Activated naive CD4-positive, alpha-beta T cell treated with Interleukin-2 at 50 U/mL for 16 hours (primary cell): ENCODE measurements at regions not wholly inside any gene's neighbourhood (a gene's known extent, or its start where the extent isn't known, plus 50 kb on each side); places are given as distances from the start of the nearest gene placed in this dataset.

Source experiments
- DNase-seq: peaks from one replicate; pipeline ENCODE4 v3.0.0-alpha.2; 2020

- no peak for DNase-seq
Measured at GRCh38 chr13:22135446-22135845, 464.6 kb downstream of the FGF9 start.

- DNase-seq: no peak
Measured at GRCh38 chr13:22137361-22138050, 466.6 kb downstream of the FGF9 start.

- no peak for DNase-seq
Measured at GRCh38 chr13:22138947-22139346, 468.1 kb downstream of the FGF9 start.

- DNase-seq: no peak
Measured at GRCh38 chr13:22141716-22142115, 470.8 kb downstream of the FGF9 start.

- no peak for DNase-seq
Measured at GRCh38 chr13:22143671-22144070, 472.8 kb downstream of the FGF9 start.

GRCh38 chr13:22144806-22145205 is 473.9 kb downstream of the FGF9 start:
- DNase-seq: no peak

GRCh38 chr13:22148187-22148586 is 477.3 kb downstream of the FGF9 start:
- DNase-seq: no peak

GRCh38 chr13:22152751-22153150 is 481.9 kb downstream of the FGF9 start:
- no peak for DNase-seq

- no peak for DNase-seq
Measured at GRCh38 chr13:22154041-22154440, 483.2 kb downstream of the FGF9 start.

GRCh38 chr13:22161871-22162270 is 491.0 kb downstream of the FGF9 start:
- no peak for DNase-seq

- no peak for DNase-seq
Measured at GRCh38 chr13:22162889-22163288, 492.0 kb downstream of the FGF9 start.

GRCh38 chr13:22168437-22169190 is 497.7 kb downstream of the FGF9 start:
- DNase-seq: no peak

GRCh38 chr13:22169473-22169872 is 498.6 kb downstream of the FGF9 start:
- DNase-seq: no peak

GRCh38 chr13:22173610-22174009 is 502.7 kb downstream of the FGF9 start:
- no peak for DNase-seq

- DNase-seq: no peak
Measured at GRCh38 chr13:22175241-22175640, 504.4 kb downstream of the FGF9 start.

GRCh38 chr13:22175815-22176214 is 504.9 kb downstream of the FGF9 start:
- no peak for DNase-seq

GRCh38 chr13:22176968-22177520 is 506.2 kb downstream of the FGF9 start:
- no peak for DNase-seq

- DNase-seq: no peak
Measured at GRCh38 chr13:22178878-22179277, 508.0 kb downstream of the FGF9 start.

GRCh38 chr13:22187329-22187728 is 516.5 kb downstream of the FGF9 start:
- DNase-seq: no peak

- DNase-seq: no peak
Measured at GRCh38 chr13:22189176-22190048, 518.5 kb downstream of the FGF9 start.

GRCh38 chr13:22193070-22193469 is 522.2 kb downstream of the FGF9 start:
- no peak for DNase-seq

- no peak for DNase-seq
Measured at GRCh38 chr13:22194106-22194805, 523.4 kb downstream of the FGF9 start.

- no peak for DNase-seq
Measured at GRCh38 chr13:22195726-22196125, 524.9 kb downstream of the FGF9 start.
